A549 (cell line): ENCODE measurements at regions not wholly inside any gene's neighbourhood (a gene's known extent, or its start where the extent isn't known, plus 50 kb on each side); places are given as distances from the start of the nearest gene placed in this dataset.

Experiments used
- ATAC-seq, 2 experiments: fragments of 200-7000 bp in 1 of 2; fragments of >200 bp in 1 of 2; cut with Nextera tagmentation in 1 of 2; cut with Tn5 transposase in 1 of 2; 3 replicates each; pipeline versions ENCODE4 v1.8.0 to v1.9.1; 2018 to 2020; ENCODE audit warnings: mild to moderate bottlenecking in 1 of 2, moderate library complexity in 1 of 2
- CTCF ChIA-PET: fragments of 300-600 bp; sonication (Branson Sonifier 250); formaldehyde crosslinking; extraction: SDS; loops from one replicate; lab custom pipeline; 2021; ENCODE audit warnings: antibody characterized with exemption, inconsistent platforms; lab: Yijun Ruan, JAX
- POLR2A ChIA-PET: fragments of 350-600 bp; formaldehyde crosslinking; extraction: SDS; loops from one replicate; lab custom pipeline; 2021; ENCODE audit warnings: antibody characterized with exemption, inconsistent platforms; lab: Yijun Ruan, JAX
- DNase-seq, 2 experiments: peaks; one replicate each; pipeline versions ENCODE4 v3.0.0 to v3.0.0-alpha.2; 2011 to 2016; ENCODE audit warnings: low read depth in 1 of 2, low spot score in 1 of 2
- FAIRE-seq: peaks from 2 replicates; lab custom pipeline; 2011; peaks lifted over from hg19 to GRCh38; lab: Jason Lieb, UNC
- H3K27ac ChIP-seq, 2 experiments: fragments of >200 bp; sonication (Bioruptor Twin); formaldehyde crosslinking; 3 replicates each; pipeline ENCODE4 v1.5.1; 2016 to 2017
- H3K4me1 ChIP-seq: fragments of >200 bp; sonication (Bioruptor Twin); formaldehyde crosslinking; 3 replicates; pipeline ENCODE4 v1.6.1; 2016
- H3K4me2 ChIP-seq: fragments of >200 bp; sonication (Bioruptor Twin); formaldehyde crosslinking; 3 replicates; pipeline ENCODE4 v1.6.1; 2016
- H3K4me3 ChIP-seq: fragments of >200 bp; sonication (Bioruptor Twin); formaldehyde crosslinking; 3 replicates; pipeline ENCODE4 v1.5.1; 2016
- H3K9me3 ChIP-seq: fragments of >200 bp; sonication (Bioruptor Twin); formaldehyde crosslinking; 3 replicates; pipeline ENCODE4 v1.6.1; 2016
- CEBPB ChIP-seq, 2 experiments: fragments of >200 bp in 1 of 2; sonication (Bioruptor Twin) in 1 of 2; formaldehyde crosslinking in 1 of 2; IDR thresholded peaks; 2 replicates each; pipeline ENCODE4 v1.6.1; 2012 to 2016
- CHD4 ChIP-seq: fragments of 200-600 bp; sonication (generic); IDR thresholded peaks from 2 replicates; pipeline ENCODE4 v1.6.1; 2016; ENCODE audit warnings: antibody characterized with exemption, mild to moderate bottlenecking, borderline replicate concordance
- EHMT2 ChIP-seq: fragments of 200-600 bp; sonication (generic); IDR thresholded peaks from 2 replicates; pipeline ENCODE4 v1.6.1; 2016; ENCODE audit warnings: antibody characterized with exemption, low read depth, mild to moderate bottlenecking, moderate library complexity
- EP300 ChIP-seq, 2 experiments: fragments of >200 bp; sonication (Bioruptor Twin); formaldehyde crosslinking; IDR thresholded peaks; 2 replicates in 1 of 2; 3 replicates in 1 of 2; pipeline ENCODE4 v1.6.1; 2016 to 2017
- ESRRA ChIP-seq: fragments of 150-350 bp; IDR thresholded peaks from 2 replicates; pipeline ENCODE4 v1.6.1; 2014; ENCODE audit warnings: mild to moderate bottlenecking, low read length, borderline replicate concordance
- HEYL ChIP-seq: fragments of 250-450 bp; sonication (Bioruptor Pico); IDR thresholded peaks from 2 replicates; pipeline ENCODE4 v1.8.0; 2021; ENCODE audit warnings: mild to moderate bottlenecking, moderate library complexity
- HOXB13 ChIP-seq: fragments of 250-450 bp; sonication (Bioruptor Pico); IDR thresholded peaks from 2 replicates; pipeline ENCODE4 v1.5.0; 2020; ENCODE audit warnings: low read depth, mild to moderate bottlenecking, moderate library complexity
- KDM1A ChIP-seq: fragments of 200-600 bp; sonication (generic); IDR thresholded peaks from 2 replicates; pipeline ENCODE4 v1.6.1; 2016; ENCODE audit warnings: low read depth, mild to moderate bottlenecking
- KDM5A ChIP-seq: fragments of 200-600 bp; sonication (generic); IDR thresholded peaks from 2 replicates; pipeline ENCODE4 v1.6.1; 2016; ENCODE audit warnings: antibody characterized with exemption, mild to moderate bottlenecking
- MAFK ChIP-seq: fragments of 450-650 bp; IDR thresholded peaks from 2 replicates; pipeline ENCODE4 v1.6.1; 2014; ENCODE audit not compliant: partially characterized antibody
- MYC ChIP-seq: IDR thresholded peaks from 2 replicates; pipeline ENCODE4 v1.6.1; 2012; ENCODE audit warnings: mild to moderate bottlenecking, inconsistent platforms, low read length, improper control_type of control experiment, borderline replicate concordance
- NFE2L2 ChIP-seq: fragments of 150-350 bp; conservative IDR thresholded peaks from 2 replicates; pipeline ENCODE4 v1.6.1; 2014; ENCODE audit warnings: low read length
- NR3C1 ChIP-seq: fragments of >200 bp; sonication (Bioruptor Twin); formaldehyde crosslinking; IDR thresholded peaks from 3 replicates; pipeline ENCODE4 v1.6.1; 2017
- POLR2AphosphoS2 ChIP-seq: conservative IDR thresholded peaks from 2 replicates; pipeline ENCODE4 v1.6.1; 2012; ENCODE audit warnings: low read length, improper control_type of control experiment, inconsistent platforms
- RAD21 ChIP-seq, 2 experiments: fragments of >200 bp in 1 of 2; sonication (Bioruptor Twin) in 1 of 2; formaldehyde crosslinking in 1 of 2; IDR thresholded peaks in 1 of 2; conservative IDR thresholded peaks in 1 of 2; 2 replicates in 1 of 2; 3 replicates in 1 of 2; pipeline ENCODE4 v1.6.1; 2012 to 2018; ENCODE audit warnings: inconsistent platforms in 1 of 2
- RARB ChIP-seq: fragments of 250-450 bp; sonication (Bioruptor Pico); IDR thresholded peaks from 2 replicates; pipeline ENCODE4 v1.8.0; 2021; ENCODE audit warnings: mild to moderate bottlenecking, moderate library complexity
- RCOR1 ChIP-seq: fragments of 150-350 bp; IDR thresholded peaks from 2 replicates; pipeline ENCODE4 v1.6.1; 2014; ENCODE audit warnings: antibody characterized with exemption, low read length, low read depth
- RNF2 ChIP-seq: fragments of 200-600 bp; sonication (generic); IDR thresholded peaks from 2 replicates; pipeline ENCODE4 v1.6.1; 2016; ENCODE audit warnings: low read depth, mild to moderate bottlenecking, antibody characterized with exemption, moderate library complexity, borderline replicate concordance
- SMC3 ChIP-seq: fragments of >200 bp; sonication (Bioruptor Twin); formaldehyde crosslinking; IDR thresholded peaks from 3 replicates; pipeline ENCODE4 v1.6.1; 2018; ENCODE audit warnings: inconsistent platforms
- SREBF2 ChIP-seq: fragments of 450-650 bp; IDR thresholded peaks from 2 replicates; pipeline ENCODE4 v1.6.1; 2014; ENCODE audit warnings: mild to moderate bottlenecking, moderate library complexity
- TP53 ChIP-seq: fragments of 250-450 bp; sonication (Bioruptor Pico); IDR thresholded peaks from 2 replicates; pipeline ENCODE4 v1.5.0; 2021; ENCODE audit warnings: mild to moderate bottlenecking, moderate library complexity
- ZNF302 ChIP-seq: fragments of 250-450 bp; sonication (Bioruptor Pico); IDR thresholded peaks from 2 replicates; pipeline ENCODE4 v1.9.0; 2021; ENCODE audit warnings: inconsistent platforms, mild to moderate bottlenecking, moderate library complexity
- WGBS: methylation state at CpG from one replicate; pipeline ENCODE4 v1.1.6; 2017; ENCODE audit errors: missing lambda C conversion rate; 5-methylcytosine and 5-hydroxymethylcytosine counted together
- TF ChIP-seq, protein P1 (sequence below): fragments of 150-350 bp; IDR thresholded peaks from 2 replicates; pipeline ENCODE4 v1.6.1; 2014; ENCODE audit warnings: low read depth, mild to moderate bottlenecking, low read length
- TF ChIP-seq, protein P2 (sequence below): fragments of 250-450 bp; sonication (Bioruptor Pico); IDR thresholded peaks from 2 replicates; pipeline ENCODE4 v1.5.0; 2021; ENCODE audit warnings: mild to moderate bottlenecking, moderate library complexity, borderline replicate concordance
- TF ChIP-seq, protein P3 (sequence below): IDR thresholded peaks from 2 replicates; pipeline ENCODE4 v1.6.1; 2012
- TF ChIP-seq, protein P4 (sequence below): fragments of >200 bp; sonication (Bioruptor Twin); formaldehyde crosslinking; IDR thresholded peaks from 2 replicates; pipeline ENCODE4 v1.6.1; 2016

DNA sequence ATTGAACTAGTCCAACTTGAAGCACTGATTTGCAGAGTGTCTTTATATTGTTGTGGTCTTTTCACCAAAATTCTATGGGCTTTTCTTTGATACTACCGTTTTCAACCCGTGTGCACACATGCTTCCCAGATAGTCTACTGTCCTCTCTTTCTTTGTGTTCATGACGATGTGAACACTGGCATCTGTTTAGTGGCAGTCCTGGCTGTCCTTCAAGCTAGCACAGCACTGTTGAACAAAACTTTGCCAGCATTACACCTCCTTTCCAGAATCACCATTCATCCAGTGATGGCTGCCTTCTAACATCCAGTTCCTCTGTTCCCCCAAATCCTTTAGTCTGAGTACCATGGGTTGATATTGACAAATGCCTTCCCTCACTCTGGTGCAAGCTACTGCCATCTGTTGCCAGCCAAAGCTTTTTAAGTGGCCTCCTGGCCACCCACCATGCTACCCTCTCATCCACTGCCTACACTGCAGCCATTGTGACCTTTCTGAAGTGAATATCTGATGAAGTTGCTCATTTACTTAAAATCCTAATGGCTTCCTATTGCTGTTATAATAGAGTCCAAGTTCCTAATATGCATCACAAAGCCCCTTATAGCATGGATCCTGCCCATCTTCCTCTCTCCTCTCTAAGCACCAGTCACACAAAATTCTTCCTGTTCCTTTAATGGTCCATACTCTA lies 94.3 kb downstream of the NIBAN1 start:
- no peak for FAIRE-seq
- H3K9me3 ChIP-seq = no peaks in the 10 kb centered on the region
- TF ChIP-seq, protein P1, sequence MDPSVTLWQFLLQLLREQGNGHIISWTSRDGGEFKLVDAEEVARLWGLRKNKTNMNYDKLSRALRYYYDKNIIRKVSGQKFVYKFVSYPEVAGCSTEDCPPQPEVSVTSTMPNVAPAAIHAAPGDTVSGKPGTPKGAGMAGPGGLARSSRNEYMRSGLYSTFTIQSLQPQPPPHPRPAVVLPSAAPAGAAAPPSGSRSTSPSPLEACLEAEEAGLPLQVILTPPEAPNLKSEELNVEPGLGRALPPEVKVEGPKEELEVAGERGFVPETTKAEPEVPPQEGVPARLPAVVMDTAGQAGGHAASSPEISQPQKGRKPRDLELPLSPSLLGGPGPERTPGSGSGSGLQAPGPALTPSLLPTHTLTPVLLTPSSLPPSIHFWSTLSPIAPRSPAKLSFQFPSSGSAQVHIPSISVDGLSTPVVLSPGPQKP = no peak
- TF ChIP-seq HOXB13 (CRISPR knock-in tag) = no peak
- TF ChIP-seq RAD21 (conservative IDR thresholded peaks at IDR 0.05 in 1 of 2, IDR thresholded peaks at IDR 0.05 in 1 of 2) = no peak
- TF ChIP-seq, protein P2, sequence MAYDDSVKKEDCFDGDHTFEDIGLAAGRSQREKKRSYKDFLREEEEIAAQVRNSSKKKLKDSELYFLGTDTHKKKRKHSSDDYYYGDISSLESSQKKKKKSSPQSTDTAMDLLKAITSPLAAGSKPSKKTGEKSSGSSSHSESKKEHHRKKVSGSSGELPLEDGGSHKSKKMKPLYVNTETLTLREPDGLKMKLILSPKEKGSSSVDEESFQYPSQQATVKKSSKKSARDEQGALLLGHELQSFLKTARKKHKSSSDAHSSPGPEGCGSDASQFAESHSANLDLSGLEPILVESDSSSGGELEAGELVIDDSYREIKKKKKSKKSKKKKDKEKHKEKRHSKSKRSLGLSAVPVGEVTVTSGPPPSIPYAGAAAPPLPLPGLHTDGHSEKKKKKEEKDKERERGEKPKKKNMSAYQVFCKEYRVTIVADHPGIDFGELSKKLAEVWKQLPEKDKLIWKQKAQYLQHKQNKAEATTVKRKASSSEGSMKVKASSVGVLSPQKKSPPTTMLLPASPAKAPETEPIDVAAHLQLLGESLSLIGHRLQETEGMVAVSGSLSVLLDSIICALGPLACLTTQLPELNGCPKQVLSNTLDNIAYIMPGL (CRISPR knock-in tag) = no peak
- TF ChIP-seq SREBF2 = no peak
- no peak for TF ChIP-seq RNF2
- TF ChIP-seq HEYL = no peak
- TF ChIP-seq SMC3 = no peak
- no peak for TF ChIP-seq NR3C1
- TF ChIP-seq MAFK = no peak
- TF ChIP-seq, protein P3, sequence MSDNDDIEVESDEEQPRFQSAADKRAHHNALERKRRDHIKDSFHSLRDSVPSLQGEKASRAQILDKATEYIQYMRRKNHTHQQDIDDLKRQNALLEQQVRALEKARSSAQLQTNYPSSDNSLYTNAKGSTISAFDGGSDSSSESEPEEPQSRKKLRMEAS = no peak
- no peak for TF ChIP-seq EHMT2
- no peak for TF ChIP-seq POLR2AphosphoS2
- no peak for TF ChIP-seq KDM5A
- no peak for TF ChIP-seq TP53 (CRISPR knock-in tag)
- no peak for TF ChIP-seq MYC
- no peak for TF ChIP-seq CEBPB (IDR thresholded peaks at IDR 0.05)
- TF ChIP-seq, protein P4, sequence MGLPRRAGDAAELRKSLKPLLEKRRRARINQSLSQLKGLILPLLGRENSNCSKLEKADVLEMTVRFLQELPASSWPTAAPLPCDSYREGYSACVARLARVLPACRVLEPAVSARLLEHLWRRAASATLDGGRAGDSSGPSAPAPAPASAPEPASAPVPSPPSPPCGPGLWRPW = no peak
- TF ChIP-seq NFE2L2 = no peak
- TF ChIP-seq KDM1A = no peak
- no peak overlapping the region for H3K27ac ChIP-seq
- no peaks in the 10 kb centered on the region for H3K4me1 ChIP-seq
- ChIA-PET CTCF (no interaction called here), POLR2A (no interaction called here)
- H3K4me3 ChIP-seq = no peak overlapping the region
- no peak for ATAC-seq
- no peak overlapping the region for H3K4me2 ChIP-seq
- WGBS = 24% methylated on average over 3 of the region's 3 CpGs
- no peak for DNase-seq

DNA sequence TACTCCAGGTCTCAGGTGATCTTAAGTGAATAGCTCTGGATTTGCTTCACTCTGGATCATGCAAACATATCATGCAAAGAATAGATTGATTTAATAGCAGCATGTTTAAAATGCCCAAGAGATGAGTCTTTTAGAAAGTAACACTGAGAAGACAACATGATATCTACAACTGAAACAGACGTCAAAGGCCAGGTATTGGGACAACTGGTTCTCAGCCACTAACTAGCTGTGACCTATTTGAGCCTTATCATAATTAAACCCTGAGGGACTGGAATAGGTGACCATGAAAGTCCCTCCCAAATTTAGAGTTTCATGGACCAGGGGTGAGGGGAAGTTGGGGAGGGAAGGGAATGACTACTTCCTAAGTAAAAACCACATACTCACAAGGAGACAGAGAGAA lies 95.7 kb downstream of the NIBAN1 start:
- ChIA-PET CTCF (no interaction called here), POLR2A (no interaction called here)
- Histone ChIP-seq H3K27ac (no peak overlapping the region), H3K9me3 (no peaks in the 10 kb centered on the region), H3K4me3 (no peak overlapping the region), H3K4me2 (no peak overlapping the region), H3K4me1 (no peaks in the 10 kb centered on the region)
- TF ChIP-seq HEYL (no peak), CHD4 (no peak), RAD21 (conservative IDR thresholded peaks at IDR 0.05 in 1 of 2, IDR thresholded peaks at IDR 0.05 in 1 of 2) (no peak), RCOR1 (no peak), ZNF302 (CRISPR knock-in tag) (no peak), RARB (no peak), MAFK (no peak), ESRRA (no peak), SMC3 (no peak), EP300 (IDR thresholded peaks at IDR 0.05) (no peak)
- TF ChIP-seq, protein P2 (CRISPR knock-in tag) = no peak
- no peak for ATAC-seq
- WGBS = 46% methylated on average over 1 of the region's 1 CpG
- FAIRE-seq = no peak
- DNase-seq = no peak
